Colonic mucosa (tissue), 4 donors: ENCODE measurements at regions not wholly inside any gene's neighbourhood (a gene's known extent, or its start where the extent isn't known, plus 50 kb on each side); places are given as distances from the start of the nearest gene placed in this dataset.

Experiments
- DNase-seq: peaks from one replicate; pipeline ENCODE4 v3.0.0-alpha.2; 2020
- H3K27ac ChIP-seq: fragments of 200-600 bp; one replicate; pipeline ENCODE4 v1.8.0; 2021
- H3K27me3 ChIP-seq: fragments of 200-600 bp; one replicate; pipeline ENCODE4 v1.8.0; 2021
- H3K36me3 ChIP-seq: fragments of 200-600 bp; one replicate; pipeline ENCODE4 v1.8.0; 2021
- H3K4me1 ChIP-seq: fragments of 200-600 bp; one replicate; pipeline ENCODE4 v1.8.0; 2021; ENCODE audit warnings: mild to moderate bottlenecking
- H3K4me3 ChIP-seq: fragments of 200-600 bp; one replicate; pipeline ENCODE4 v1.8.0; 2021
- H3K9ac ChIP-seq, 2 donors: one replicate each; pipeline ENCODE4 v1.7.0; 2013; ENCODE audit warnings: control low read depth in 2 of 2, low read depth in 2 of 2, low read length in 2 of 2
- H3K9me3 ChIP-seq: fragments of 200-600 bp; one replicate; pipeline ENCODE4 v1.8.0; 2021
- CTCF ChIP-seq: fragments of 200-600 bp; IDR thresholded peaks from one replicate; pipeline ENCODE4 v1.8.0; 2022; ENCODE audit warnings: antibody characterized with exemption, mild to moderate bottlenecking
- intact Hi-C: fragments of 100-400 bp; cut with DNase I; formaldehyde crosslinking; loops from one replicate; pipeline ENCODE4 v1.14.1; 2022
- donor health status: healthy.
- donor health status: DM: no; HTN: no; CAD: no.
- donor health status: DM: no; HTN: no; CAD: no.

- Histone ChIP-seq H3K27me3 (no peaks in the 10 kb centered on the region), H3K9me3 (no peaks in the 10 kb centered on the region), H3K4me3 (no peak overlapping the region), H3K9ac (no peak overlapping the region), H3K4me1 (no peaks in the 10 kb centered on the region), H3K27ac (no peak overlapping the region), H3K36me3 (no peaks in the 10 kb centered on the region)
- TF ChIP-seq CTCF, result no peak
- intact Hi-C loops, result no loop called here
- no peak for DNase-seq
Observed at GRCh38 chr2:16717477-16717876, 51.8 kb upstream of the CYRIA start.

GRCh38 chr2:16716944-16717343, 51.3 kb upstream of the CYRIA start:
- Histone ChIP-seq H3K4me3 (no peak overlapping the region), H3K9ac (no peak overlapping the region), H3K36me3 (no peaks in the 10 kb centered on the region), H3K27me3 (no peaks in the 10 kb centered on the region), H3K9me3 (no peaks in the 10 kb centered on the region), H3K4me1 (no peaks in the 10 kb centered on the region), H3K27ac (no peak overlapping the region)
- no peak for TF ChIP-seq CTCF
- DNase-seq, result no peak
- intact Hi-C loops, result no loop called here

- H3K36me3 ChIP-seq, result no peaks in the 10 kb centered on the region
- no peak for TF ChIP-seq CTCF
- H3K4me1 ChIP-seq, result no peaks in the 10 kb centered on the region
- H3K27me3 ChIP-seq, result no peaks in the 10 kb centered on the region
- no peak overlapping the region for H3K9ac ChIP-seq
- intact Hi-C loops, result no loop called here
- H3K27ac ChIP-seq, result no peak overlapping the region
- DNase-seq, result no peak
- no peaks in the 10 kb centered on the region for H3K9me3 ChIP-seq
- no peak overlapping the region for H3K4me3 ChIP-seq
Observed at GRCh38 chr2:16716024-16716423, 50.4 kb upstream of the CYRIA start.
